ENCODE measurements at regions not wholly inside any gene's neighbourhood (a gene's known extent, or its start where the extent isn't known, plus 50 kb on each side); places are given as distances from the start of the nearest gene placed in this dataset.

GRCh38 chr5:68480335-68480940 is 264.9 kb downstream of the PIK3R1 start:
- DNase-seq (ENCODE audit: low spot score): no peak

GRCh38 chr5:68482199-68482598 is 266.6 kb downstream of the PIK3R1 start:
- no peak for DNase-seq (ENCODE audit: low spot score)

GRCh38 chr5:68484307-68485068 is 268.9 kb downstream of the PIK3R1 start:
- no peak for DNase-seq (ENCODE audit: low spot score)

- DNase-seq (ENCODE audit: low spot score): no peak
Measured at GRCh38 chr5:68489556-68489955, 274.0 kb downstream of the PIK3R1 start.

- no peak for DNase-seq (ENCODE audit: low spot score)
Measured at GRCh38 chr5:68490406-68490805, 274.9 kb downstream of the PIK3R1 start.

GRCh38 chr5:68494771-68495170 is 279.2 kb downstream of the PIK3R1 start:
- no peak for DNase-seq (ENCODE audit: low spot score)

GRCh38 chr5:68499987-68500386 is 284.4 kb downstream of the PIK3R1 start:
- DNase-seq (ENCODE audit: low spot score): no peak

- no peak for DNase-seq (ENCODE audit: low spot score)
Measured at GRCh38 chr5:68500813-68501212, 285.3 kb downstream of the PIK3R1 start.

GRCh38 chr5:68502531-68502930 is 287.0 kb downstream of the PIK3R1 start:
- DNase-seq (ENCODE audit: low spot score): no peak

- DNase-seq (ENCODE audit: low spot score): no peak
Measured at GRCh38 chr5:68504306-68504705, 288.8 kb downstream of the PIK3R1 start.

GRCh38 chr5:68505917-68506860 is 290.6 kb downstream of the PIK3R1 start:
- no peak for DNase-seq (ENCODE audit: low spot score)

GRCh38 chr5:68515514-68515913 is 300.0 kb downstream of the PIK3R1 start:
- DNase-seq (ENCODE audit: low spot score): no peak

GRCh38 chr5:68518286-68518685 is 302.7 kb downstream of the PIK3R1 start:
- no peak for DNase-seq (ENCODE audit: low spot score)

- DNase-seq (ENCODE audit: low spot score): no peak
Measured at GRCh38 chr5:68519143-68519542, 303.6 kb downstream of the PIK3R1 start.

GRCh38 chr5:68521776-68522175 is 306.2 kb downstream of the PIK3R1 start:
- DNase-seq (ENCODE audit: low spot score): no peak

GRCh38 chr5:68522863-68523262 is 307.3 kb downstream of the PIK3R1 start:
- DNase-seq (ENCODE audit: low spot score): no peak

- DNase-seq (ENCODE audit: low spot score): no peak
Measured at GRCh38 chr5:68528821-68529273, 313.3 kb downstream of the PIK3R1 start.

GRCh38 chr5:68529581-68529980 is 314.0 kb downstream of the PIK3R1 start:
- DNase-seq (ENCODE audit: low spot score): no peak

- no peak for DNase-seq (ENCODE audit: low spot score)
Measured at GRCh38 chr5:68531970-68532369, 316.4 kb downstream of the PIK3R1 start.

GRCh38 chr5:68533051-68533450 is 317.5 kb downstream of the PIK3R1 start:
- no peak for DNase-seq (ENCODE audit: low spot score)

GRCh38 chr5:68533571-68534084 is 318.1 kb downstream of the PIK3R1 start:
- no peak for DNase-seq (ENCODE audit: low spot score)

All from activated CD4-positive, alpha-beta T cell treated with anti-CD3 and anti-CD28 coated beads, Interleukin-2, Interleukin-4, amounts not matched to agents 100 ng/mL and 50 ng/mL, durations not matched to agents 16 hours and 8 hours (primary cell).